HG02970 (cell line): ENCODE measurements at regions not wholly inside any gene's neighbourhood (a gene's known extent, or its start where the extent isn't known, plus 50 kb on each side); places are given as distances from the start of the nearest gene placed in this dataset.
"Not testable (repeated sequence)": the region's sequence is repeated elsewhere in the genome, so short reads cannot be mapped to it uniquely, and the experiment has no call there.

Experiments
- ATAC-seq: cut with Tn5 transposase; IDR thresholded peaks from one replicate; pipeline ENCODE4 v1.9.1; 2021; ENCODE audit warnings: mild to moderate bottlenecking, moderate library complexity, moderate number of reproducible peaks; ENCODE audit not compliant: unreplicated experiment, low FRiP score

DNA sequence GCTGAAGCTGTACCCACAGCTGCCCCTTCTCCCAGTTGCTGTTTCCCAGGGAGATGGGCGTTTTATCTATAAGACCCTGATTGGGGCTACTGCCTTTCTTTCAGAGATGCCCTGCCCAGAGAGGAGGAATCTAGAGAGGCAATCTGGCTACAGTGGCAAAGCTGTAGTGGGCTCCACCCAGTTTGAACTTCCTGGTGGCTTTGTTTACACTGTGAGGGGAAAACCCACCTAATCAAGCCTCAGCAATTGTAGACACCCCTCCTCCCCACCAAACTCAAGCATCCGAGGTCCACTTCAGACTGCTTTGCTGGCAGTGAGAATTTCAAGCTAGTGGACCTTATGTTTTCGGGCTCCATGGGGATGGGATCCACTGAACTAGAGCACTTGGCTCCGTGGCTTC lies 240.4 kb upstream of the AFF2 start:
- no peak for ATAC-seq

DNA sequence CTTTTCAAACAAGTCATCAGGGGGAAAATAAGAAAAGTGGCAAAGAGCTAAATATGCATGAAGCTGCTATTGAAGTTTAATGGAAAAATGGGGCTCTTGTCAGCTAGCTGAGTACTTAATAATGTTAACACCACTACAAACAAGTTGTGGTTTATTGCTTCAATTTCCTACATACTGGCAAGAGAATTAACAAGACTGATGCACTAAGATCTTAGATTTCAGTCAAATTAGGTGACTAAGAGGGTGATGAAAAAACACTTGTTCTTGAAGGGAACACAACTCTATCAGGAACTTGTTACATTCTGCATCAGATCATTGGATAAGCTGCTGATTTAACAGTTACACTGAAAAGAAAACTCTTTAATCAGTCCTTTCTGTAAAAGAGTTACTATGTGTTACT lies 234.6 kb upstream of the AFF2 start:
- ATAC-seq, result no peak

DNA sequence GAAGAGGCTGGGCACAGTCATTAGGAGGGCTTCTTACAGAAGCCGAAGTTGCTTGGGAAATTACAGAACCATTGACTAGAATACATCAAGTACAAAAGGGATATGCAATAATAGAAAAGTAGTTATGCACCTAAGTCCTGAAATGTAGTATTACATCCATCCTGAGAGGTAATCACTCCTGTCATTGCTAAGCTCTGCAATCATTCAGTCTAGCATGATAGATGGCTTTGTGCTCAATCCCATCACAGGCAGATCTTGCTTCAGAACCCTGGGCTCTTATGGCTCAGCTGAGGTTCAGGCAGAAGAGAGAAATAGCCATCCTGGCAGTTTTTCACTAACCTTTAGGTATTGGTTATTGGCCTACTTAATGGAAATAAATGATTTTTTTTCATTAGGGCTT lies 231.7 kb upstream of the AFF2 start:
- no peak for ATAC-seq

DNA sequence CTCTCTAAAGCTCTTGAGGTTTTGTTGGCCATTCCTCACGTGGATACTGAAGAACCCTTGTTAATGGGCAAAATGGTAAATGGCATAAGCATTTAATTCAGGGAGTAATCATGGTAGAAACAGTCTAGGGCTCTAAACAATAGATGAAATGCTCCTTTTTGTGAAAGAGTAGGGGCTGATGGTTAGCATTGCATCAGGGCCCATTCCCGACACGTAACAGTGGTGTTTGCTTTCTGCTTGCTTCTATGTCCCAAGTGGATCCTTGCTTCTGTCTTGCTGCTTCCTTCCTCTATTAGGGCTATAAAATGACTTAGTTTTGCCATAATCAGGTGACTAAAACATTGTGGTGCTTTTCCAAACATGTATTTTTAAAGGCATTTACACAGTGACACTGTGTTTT lies 230.9 kb upstream of the AFF2 start:
- no peak for ATAC-seq

DNA sequence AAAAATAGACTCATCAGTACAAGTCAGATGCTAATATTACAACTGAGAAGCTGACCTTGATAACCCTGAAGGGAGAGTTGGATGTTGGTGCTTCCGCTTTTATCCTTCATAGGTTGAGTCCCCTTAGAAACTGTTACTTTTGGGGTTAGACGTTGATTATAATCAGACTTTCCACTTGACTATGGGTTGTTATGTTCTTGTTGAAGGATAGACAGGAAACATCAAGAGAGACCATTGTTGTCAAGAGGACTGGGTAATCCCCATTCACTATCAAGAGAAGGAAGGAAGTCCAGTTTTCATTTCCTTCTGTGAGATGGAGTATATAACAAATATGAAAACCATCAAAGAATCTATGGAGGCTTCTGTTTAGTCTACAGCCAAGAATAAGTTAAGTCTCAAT lies 229.9 kb upstream of the AFF2 start:
- no peak for ATAC-seq

DNA sequence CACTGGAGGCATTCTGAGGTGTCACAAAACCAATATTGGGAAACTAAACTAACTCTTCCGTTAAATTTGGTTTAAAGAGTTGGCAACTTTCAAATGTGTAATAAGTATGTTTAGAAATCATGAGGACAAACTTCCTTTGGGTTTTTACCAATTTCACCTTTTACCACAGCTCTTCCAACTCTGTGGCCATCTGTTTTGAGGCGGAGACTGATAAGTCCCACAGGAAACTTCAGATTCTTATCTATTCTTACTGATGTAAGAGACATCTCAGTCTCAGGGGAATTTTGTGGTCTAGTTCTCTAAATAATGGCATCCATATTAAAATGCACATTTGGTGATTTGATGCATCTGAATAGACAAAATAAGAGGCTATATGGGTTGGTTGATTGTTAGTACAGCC lies 229.2 kb upstream of the AFF2 start:
- no peak for ATAC-seq

DNA sequence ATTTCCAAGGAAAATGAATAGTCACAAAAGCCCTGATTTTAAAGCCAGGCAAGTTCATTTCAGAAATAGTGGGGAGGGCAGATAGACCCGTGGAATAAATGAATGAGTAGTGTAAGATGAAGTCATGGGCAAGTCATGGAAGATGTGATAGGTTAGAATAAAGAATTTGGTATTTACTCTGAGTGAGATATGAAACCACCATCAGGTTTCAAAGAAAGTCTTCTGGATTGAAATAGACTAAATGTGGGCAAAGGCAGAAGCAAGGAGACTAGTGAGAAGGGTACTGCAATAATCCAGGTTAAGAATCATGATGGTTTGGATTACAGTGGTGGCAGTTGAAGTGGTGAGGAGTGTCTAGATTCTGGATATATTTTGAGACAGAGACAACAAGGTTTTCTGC lies 218.5 kb upstream of the AFF2 start:
- ATAC-seq, result no peak

DNA sequence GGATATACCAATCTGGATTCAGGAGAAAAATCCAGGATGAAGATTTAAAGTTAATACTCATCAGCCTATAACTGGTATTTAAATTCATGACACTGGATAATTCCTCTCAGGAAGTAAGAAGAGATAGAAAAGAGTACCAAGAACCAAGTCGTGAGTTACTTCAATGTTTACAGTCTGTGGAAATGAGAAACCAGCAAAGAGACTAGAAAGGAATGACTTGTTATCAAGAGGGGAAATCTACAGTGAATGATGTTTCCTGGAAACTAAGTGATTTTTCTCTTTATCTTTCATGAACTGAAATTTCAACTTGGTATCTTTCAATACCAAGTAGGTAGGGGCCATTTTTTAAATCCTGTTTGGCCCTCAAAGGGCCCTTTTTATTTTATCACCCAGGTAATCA lies 217.9 kb upstream of the AFF2 start:
- ATAC-seq, result no peak

DNA sequence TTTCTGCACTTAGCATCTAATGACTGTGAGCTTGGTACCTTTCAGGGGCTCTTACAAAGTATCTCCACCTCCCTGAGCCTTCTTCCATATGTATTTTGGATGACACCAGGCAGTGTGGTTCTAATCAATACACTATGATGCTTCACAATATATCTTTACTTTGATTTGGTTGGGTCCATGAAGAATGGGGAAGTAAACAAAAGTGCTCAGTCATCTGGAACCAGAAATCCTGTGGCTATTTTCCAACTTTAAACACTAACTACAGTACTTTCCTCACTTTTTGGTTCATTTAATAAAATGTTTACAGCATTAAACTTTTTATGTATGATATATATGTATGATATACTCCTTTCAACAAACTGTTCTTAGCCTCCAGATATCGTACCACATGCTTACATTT lies 216.4 kb upstream of the AFF2 start:
- ATAC-seq, result no peak

DNA sequence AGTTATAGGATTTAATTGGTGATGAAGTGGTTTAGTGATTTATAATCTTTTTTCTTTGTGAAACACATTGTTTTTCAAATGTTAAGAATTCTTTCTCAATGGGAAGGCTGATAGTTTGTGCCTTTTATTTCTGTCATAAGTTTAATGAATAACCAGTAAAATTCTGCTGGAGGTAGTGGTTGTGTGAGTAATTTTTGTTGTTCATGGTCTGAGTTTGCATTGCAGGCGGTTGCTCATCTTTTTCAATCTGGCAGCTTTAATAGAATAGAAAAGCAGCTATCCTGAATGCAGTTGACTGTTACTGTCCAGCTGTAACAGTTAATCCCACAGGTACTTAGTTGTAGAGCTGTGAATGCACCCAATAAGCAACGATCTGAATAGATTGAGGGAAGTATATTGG lies 215.6 kb upstream of the AFF2 start:
- no peak for ATAC-seq

DNA sequence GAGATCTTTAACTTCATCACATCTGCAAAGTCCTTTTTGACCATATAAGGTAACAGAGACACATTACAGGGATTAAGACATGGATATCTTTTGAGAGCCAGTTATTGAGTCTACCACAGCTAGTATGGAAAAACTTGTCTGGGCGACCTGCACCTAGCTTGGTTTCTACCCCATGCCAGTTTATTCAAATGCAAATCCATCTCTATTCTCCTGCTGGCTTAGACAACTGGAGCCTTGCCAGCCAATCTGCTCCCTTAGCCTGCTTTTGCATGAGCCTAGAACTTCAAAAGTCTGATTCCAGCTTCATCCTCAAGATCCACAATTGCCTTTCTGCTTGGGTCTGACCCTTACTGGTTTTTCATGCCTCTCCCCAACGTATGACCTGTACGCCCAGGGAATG lies 212.0 kb upstream of the AFF2 start:
- no peak for ATAC-seq

DNA sequence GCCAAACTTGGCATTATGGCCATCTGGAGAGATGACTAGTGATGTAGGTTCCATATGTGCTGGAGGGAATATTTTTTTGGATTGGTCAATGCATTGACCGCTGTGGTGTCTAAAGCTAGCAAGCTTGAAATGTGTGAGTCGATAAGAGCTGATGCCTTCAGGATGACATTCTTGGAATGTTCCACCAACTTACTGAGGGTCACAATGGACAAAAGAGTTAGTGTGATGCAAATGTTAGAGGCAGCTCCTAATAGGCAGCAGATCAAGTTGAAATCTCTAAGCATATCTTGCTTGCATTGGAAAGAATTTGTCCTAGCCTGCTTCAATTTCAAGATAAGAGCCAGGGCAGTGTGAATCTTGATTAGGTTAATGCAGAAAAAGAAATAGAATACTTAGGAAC lies 210.4 kb upstream of the AFF2 start:
- ATAC-seq, result no peak

DNA sequence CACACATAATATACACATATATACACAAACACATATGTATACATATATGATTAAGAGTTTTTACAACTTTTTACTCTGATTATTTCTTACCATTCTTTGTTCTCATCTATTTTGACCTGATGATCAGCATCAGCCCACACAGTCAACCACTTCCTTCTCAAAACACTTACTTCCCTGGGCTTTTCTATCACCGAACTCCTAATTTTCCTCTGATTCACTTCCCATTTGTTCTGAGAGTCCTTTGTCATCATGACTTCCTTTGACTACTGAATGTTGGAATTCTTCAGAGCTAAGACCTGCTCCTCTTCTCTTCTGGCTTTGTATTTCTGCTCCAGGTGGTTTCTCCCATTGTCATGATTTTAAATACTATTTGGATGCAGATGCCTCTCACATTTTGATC lies 209.5 kb upstream of the AFF2 start:
- no peak for ATAC-seq

DNA sequence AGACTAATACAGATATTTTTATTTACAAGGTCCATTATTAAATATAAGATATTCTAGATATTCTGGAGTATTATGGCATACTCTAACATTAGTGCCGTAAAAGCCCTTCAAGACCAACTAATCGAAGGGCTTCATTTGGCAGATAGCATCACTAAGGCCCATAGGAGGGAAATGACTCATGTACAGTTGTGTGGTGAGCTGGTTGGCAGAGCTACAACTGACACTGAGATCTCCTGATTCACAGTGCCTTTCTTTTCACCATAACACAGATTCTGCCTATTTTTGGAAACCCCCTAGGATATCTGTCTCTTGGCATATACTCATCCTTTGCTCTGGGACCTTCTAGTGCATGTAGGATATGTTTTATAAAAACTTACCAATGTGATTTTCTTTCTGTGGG lies 201.7 kb upstream of the AFF2 start:
- ATAC-seq, result no peak

DNA sequence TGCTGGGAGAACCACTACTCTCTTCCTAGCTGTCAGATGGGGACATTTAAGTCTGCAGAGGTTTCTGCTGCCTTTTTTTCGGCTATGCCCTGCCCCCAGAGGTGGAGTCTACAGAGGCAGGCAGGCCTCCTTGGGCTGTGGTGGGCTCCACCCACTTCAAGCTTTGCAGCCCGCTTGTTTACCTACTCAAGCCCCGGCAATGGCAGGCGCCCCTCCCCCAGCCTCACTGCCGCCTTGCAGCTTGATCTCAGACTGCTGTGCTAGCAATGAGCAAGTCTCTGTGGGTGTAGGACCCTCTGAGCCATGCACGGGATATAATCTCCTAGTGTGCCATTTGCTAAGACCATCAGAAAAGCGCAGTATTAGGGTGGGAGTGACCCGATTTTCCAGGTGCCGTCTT lies 195.2 kb upstream of the AFF2 start:
- not testable (repeated sequence) for ATAC-seq

DNA sequence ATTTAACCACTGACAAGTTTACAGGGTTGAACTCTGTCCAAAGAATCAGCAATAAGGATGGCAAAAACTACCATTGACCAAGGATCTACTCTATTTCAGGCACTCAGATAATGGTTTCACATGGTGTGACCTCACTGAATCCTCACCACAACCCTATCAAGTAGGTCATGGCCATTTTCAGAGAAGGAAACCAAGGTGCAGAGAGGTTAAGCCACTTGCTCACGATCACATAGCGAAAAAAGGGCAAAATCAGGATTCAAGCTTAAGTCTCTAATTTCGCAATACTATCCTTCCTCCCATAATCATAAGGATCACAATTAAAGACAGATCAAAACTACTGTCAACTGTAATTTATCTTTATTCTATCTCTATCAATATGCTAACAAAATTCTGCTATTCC lies 191.0 kb upstream of the AFF2 start:
- ATAC-seq, result no peak

DNA sequence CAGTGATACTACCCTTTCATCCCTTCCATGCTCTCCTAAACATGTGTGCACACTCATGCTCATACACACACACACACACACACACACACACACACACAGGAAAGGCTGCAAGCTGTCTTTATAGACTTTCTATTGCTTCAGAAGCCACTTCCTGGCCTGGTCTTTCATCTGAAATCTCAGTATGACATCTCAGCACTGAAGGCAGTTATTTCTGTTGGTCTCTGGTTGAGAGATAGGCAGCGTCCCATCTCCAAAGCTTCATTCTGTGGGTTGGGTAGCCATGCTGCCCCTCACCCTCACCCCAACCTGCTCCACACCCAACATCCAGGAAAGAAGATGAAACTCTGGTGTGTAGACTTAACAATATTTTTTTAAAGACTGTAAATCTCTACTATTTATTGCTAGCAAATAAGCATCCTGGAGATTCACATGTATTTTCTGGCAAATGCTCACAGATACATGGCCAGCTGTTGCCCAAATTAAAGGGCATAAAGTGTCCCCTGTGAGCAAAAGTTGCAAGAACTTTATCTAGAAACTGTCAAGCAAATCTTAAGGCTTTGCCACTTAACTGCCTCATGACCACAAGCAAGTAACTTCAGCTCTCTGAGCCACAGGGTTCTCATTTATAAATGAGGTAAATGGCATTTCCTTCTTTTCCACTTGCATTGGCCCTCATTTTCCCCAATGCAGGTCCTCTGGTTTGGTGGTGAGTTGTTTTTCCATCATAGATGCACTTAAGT lies 189.8 kb upstream of the AFF2 start:
- ATAC-seq, result no peak

DNA sequence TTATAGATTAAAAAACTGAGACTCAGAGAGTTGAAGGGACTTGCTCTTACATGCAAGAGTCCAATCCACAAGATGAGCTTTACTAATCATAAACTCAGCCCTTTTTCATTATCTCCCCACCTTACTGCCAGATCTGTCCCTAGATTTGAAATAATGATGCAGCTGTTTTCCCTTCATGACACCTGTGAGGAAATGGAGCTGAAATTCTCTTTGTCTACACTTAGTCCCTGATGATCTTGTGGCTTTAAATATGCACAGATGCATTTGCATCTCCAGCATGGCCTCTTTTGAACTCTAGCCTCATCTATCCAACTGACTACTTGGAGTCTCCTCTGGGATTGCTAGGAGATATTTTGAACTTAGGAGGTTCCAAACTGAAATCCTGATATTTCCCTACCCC lies 188.9 kb upstream of the AFF2 start:
- no peak for ATAC-seq

DNA sequence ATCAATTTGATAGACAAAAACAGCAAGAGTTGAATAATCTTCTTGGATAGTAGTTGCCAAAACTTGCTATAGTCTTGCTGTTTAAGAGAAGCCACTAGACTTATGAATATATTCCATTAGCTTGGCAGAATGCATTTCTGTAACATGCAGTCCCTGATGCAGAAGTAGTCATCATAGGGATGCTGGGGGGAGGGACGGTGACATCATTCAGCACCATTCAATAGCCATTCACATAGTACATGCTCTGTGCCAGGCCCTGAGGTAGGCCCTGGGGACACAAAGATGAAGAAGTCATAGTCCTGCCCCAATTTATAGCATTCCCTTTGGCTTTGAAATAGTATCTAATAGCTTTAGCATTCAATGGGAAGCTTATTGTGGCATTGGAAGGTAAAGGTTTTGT lies 185.5 kb upstream of the AFF2 start:
- no peak for ATAC-seq

DNA sequence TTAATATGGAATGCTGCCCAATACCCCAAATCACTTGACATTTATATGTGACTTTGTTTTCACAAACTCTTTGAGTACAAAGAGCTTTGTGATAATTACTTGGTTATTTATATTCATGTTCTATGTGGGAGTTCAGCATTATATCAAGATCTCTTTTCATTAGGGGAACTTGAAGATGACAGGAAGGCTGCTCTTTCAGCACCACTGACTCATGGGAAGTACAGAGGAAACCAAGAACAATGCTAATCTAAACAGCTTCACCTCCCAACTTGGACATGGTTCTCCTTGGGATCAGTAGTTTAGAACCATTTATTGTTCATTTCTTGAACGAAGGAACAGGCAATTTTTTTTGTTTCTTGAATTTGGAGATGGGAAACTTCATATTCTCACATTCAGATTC lies 184.0 kb upstream of the AFF2 start:
- no peak for ATAC-seq

DNA sequence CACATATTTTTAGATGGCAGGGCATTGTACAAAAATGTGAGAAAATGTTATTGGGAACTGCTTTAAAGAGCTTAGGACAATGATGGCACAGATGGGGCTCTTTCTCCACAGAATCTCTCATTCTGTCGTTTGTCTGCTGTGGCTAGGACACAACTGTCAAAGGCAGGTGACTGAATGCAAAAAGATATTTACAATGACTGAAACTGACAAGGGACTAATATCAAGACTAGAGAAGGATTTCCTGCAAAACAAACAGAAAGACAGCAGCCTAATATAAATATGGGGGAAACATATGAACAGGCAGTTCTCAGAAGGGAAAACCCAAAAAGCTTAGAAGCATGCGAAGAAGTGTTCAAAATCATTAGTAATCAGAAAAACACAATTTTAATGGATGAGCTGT lies 177.5 kb upstream of the AFF2 start:
- no peak for ATAC-seq

DNA sequence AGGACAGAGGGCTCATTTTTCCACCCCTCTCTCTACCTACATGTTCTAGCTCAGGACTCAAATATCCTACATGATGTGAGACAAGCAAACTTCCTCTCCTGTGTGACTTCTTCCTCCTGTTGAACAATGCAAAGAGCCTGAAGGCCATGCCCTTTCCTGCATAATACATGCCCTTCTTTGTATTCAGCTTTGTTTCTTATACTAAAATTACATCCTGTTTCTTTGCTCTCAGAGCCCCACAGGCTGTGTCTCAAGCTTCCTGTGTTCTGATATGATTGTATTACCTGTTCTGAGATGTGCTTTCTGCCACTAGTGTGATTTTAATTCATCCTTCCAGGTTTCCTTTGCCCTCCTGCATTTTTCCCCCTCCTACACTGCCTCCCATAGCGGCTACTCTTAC lies 166.4 kb upstream of the AFF2 start:
- no peak for ATAC-seq

DNA sequence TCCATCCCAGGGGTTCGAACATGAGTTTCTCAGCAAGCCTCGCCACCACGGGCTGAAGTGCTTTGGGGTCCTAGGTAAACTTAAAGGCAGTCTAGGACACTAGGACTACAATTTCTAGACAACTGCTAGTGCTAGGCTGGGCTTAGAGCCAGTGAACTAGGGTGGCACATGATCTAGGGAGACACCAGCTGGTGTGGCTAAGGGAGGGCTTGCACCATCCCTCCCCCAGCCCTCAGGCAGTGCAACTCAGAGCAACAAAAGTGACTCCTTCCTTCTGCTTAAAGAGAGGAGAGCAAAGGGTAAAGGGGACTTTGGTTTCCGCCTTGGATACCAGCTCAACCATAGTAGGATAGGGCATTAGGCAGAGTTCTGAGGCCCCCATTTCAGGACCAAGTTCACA lies 162.5 kb upstream of the AFF2 start:
- ATAC-seq, result no peak
